Neural cell (in vitro differentiated cells): ENCODE measurements at regions not wholly inside any gene's neighbourhood (a gene's known extent, or its start where the extent isn't known, plus 50 kb on each side); places are given as distances from the start of the nearest gene placed in this dataset.

Experiments used
- CTCF ChIP-seq: fragments of 450-650 bp; IDR thresholded peaks from 2 replicates; pipeline ENCODE4 v1.5.1; 2014; ENCODE audit warnings: antibody characterized with exemption, mild to moderate bottlenecking, moderate library complexity; ENCODE audit not compliant: poor library complexity, severe bottlenecking
- EP300 ChIP-seq: fragments of 450-650 bp; conservative IDR thresholded peaks from 2 replicates; pipeline ENCODE4 v1.6.1; 2014; ENCODE audit warnings: antibody characterized with exemption, mild to moderate bottlenecking, moderate library complexity; ENCODE audit not compliant: poor library complexity, severe bottlenecking
- EZH2 ChIP-seq: fragments of 200-600, 300-800 bp; shearing (Covaris generic), sonication (generic); IDR thresholded peaks from 2 replicates; pipeline ENCODE4 v1.6.1; 2014; ENCODE audit warnings: antibody characterized with exemption, low read length, borderline replicate concordance, mild to moderate bottlenecking; ENCODE audit not compliant: insufficient read depth, poor library complexity, severe bottlenecking
- MXI1 ChIP-seq: fragments of 450-650 bp; conservative IDR thresholded peaks from 2 replicates; pipeline ENCODE4 v1.6.1; 2014; ENCODE audit warnings: antibody characterized with exemption, mild to moderate bottlenecking; ENCODE audit not compliant: poor library complexity, severe bottlenecking
- POLR2AphosphoS5 ChIP-seq: IDR thresholded peaks from 2 replicates; pipeline ENCODE4 v1.6.1; 2012
- REST ChIP-seq: IDR thresholded peaks from 2 replicates; pipeline ENCODE4 v1.6.1; 2012; ENCODE audit warnings: borderline replicate concordance

- no peak for TF ChIP-seq EZH2
- TF ChIP-seq REST = no peak
- no peak for TF ChIP-seq POLR2AphosphoS5
- no peak for TF ChIP-seq CTCF
- no peak for TF ChIP-seq MXI1
- TF ChIP-seq EP300 = no peak
Measured at GRCh38 chr21:28160378-28160777, 832.3 kb downstream of the LTN1 start.
